H4 (cell line): ENCODE measurements at regions not wholly inside any gene's neighbourhood (a gene's known extent, or its start where the extent isn't known, plus 50 kb on each side); places are given as distances from the start of the nearest gene placed in this dataset.

ENCODE experiments used
- DNase-seq: peaks from one replicate; pipeline ENCODE4 v3.0.0-alpha.2; 2015; ENCODE audit warnings: low spot score

GRCh38 chr5:96245140-96246091 lies 187.6 kb downstream of the PCSK1 start:
- DNase-seq: no peak

DNA sequence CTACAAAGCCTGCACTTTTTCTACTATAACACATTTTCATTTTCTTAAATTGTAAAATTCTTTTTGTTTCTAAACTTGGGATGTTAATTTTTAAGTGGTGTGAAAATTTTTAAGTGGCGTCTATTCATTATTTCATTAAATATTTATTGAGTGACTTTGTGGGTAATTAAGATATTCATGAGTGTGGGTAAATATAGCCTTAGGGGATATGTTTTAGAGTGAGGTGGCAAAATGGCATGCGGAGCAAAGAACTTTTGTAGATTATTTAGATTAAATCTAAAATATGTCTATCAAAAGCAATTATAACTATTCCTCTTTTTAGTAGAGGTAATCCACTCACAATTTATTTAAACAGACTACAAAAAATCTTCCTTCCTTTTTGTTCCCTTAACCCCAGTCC lies 188.4 kb downstream of the PCSK1 start:
- DNase-seq: no peak

DNA sequence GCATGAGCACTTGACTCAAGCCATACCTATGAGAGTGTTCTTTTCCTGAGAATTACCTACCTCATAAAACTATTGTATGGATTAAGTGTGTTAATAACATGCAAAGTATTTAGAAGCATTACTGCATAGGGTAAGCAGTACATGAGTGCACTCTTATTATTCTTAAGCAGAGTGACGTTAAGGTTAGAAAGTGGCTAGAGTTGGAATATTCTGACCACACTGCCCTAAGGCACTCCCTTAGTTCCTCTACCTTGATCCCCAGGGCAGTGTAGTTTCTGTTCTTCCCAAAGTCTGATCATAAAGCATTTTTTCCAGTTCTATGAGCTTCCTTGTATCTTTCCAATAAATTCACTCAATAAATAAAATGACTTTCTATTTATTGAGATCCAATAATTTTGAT lies 189.2 kb downstream of the PCSK1 start:
- no peak for DNase-seq

DNA sequence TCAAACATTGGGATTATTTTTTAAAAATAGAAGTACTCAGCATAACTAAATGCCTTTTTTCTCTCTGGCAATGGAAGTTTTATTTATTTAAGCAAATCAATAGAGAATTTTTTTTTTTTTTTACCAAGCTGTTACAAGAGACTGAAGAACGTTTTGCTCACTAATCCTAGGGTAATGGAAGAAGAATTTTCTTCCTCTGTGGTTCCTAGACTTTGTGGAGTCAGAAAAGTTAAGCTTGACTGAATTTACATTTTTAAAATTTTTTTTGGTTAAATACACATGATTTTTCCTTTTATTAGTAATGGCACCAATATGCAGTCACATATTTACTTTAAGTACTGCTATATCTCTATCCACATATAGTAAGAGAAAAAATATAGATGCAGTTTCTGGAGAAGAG lies 189.8 kb downstream of the PCSK1 start:
- no peak for DNase-seq

DNA sequence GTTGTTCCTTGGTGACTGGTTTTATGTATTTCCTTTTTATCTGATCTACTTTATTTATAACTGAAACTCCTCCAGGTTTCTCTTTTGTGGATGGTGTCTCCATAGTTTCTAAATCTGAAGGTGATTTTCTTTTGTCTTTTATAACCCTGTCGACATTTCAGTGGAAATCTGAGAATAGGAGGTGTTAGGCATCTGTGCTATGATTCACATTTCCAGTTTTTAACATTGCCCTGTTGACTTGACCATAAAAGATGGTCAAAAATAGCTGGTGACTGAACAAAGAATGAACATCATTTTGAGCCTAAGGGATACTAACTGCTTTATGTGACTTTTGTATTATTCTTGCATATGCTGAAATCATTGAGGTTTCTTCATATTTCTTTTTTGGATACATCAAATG lies 190.5 kb downstream of the PCSK1 start:
- DNase-seq: no peak

DNA sequence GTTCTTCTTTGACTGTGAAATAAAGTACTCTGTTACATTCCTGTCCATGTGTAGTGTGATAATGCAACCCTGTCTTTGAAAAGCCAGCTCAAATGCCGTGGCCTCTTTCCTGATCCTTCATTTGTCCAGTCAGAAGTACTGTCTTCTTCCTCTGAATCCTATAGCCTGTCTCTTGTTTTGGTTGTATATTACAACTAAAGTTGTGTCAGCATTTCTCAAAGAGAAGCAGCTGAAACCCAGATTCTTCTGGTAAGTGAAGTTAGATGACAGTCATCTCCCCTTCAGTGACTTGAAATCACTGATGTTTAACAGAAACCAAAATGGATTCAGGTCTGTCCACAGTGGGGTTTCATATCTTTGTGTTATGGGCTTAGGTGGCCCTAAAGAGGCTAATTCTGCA lies 196.2 kb downstream of the PCSK1 start:
- DNase-seq: no peak

DNA sequence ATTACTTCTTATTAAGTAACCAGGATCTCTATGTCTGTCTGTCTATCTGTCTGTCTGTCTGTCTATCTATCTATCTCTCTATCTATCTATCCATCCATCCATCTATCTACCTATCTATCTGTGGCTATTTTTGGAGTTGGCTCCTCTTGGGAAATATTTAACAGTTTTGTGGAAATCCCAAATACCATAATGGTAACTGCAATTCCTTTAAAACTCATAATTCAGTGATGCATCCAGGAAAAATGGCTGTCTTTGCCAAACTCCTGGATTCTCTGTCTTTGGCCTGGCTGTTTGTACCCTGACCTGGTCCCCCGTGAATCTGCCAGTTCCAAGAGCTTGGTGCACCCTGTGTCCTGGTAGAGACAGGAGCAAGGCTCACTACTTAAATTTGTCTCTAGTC lies 197.0 kb downstream of the PCSK1 start:
- no peak for DNase-seq

- no peak for DNase-seq
Observed at GRCh38 chr5:96235008-96235910, 197.8 kb downstream of the PCSK1 start.

DNA sequence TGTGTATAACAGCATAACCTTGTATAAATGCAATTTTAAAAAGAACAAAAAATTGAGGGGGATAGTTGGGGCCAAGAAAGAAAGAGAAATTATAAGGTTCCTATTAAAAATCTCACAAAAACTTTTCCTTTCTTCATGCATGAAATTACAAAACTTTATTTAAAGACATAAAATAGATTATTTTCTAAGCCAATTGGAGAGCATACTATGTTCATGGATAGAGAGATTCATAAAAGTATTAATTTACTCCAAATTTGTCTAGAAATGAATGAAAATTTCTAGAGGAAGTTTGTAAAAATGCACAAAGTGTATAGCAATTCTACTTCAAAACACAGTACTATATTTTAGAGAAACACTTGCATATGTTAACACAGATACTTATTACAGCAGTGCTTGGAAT lies 200.4 kb downstream of the PCSK1 start:
- no peak for DNase-seq

- DNase-seq: no peak
Observed at GRCh38 chr5:96229188-96229587, 203.9 kb downstream of the PCSK1 start.

- no peak for DNase-seq
Observed at GRCh38 chr5:96228408-96228807, 204.6 kb downstream of the PCSK1 start.

GRCh38 chr5:96227957-96228356 lies 205.1 kb downstream of the PCSK1 start:
- DNase-seq: no peak

DNA sequence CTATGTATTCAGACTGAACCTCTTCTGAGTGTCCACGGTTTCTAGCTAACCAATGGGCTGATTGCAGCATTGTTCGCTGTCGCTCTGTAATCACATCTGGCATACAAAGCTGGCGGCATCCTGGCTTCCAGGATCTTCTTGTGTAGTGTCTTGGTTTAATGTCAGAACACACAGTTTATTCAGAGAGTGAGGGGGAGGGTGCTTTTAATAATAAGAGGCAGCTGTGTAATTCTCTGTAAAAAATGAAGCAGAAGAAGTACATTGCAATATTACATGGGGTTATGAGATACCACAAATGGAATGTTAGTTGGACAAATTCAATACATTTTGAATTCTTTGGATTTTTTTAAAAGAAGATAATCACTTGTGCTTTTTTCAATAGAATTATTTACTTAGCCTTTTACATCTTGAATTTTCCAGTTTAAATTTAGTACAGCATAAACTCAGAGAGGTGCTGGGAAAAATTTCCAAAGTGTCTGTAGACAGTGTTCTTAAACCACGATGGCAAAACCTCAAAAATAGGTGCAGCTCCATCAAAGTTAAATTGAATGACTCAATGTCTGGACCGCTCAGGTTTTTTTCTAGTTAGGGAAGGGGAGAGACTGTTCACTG lies 206.0 kb downstream of the PCSK1 start:
- peak; percentile 70 for DNase-seq

GRCh38 chr5:96222129-96222528 lies 210.9 kb downstream of the PCSK1 start:
- no peak for DNase-seq

GRCh38 chr5:96220610-96221390 lies 212.2 kb downstream of the PCSK1 start:
- DNase-seq: peak; percentile 21

GRCh38 chr5:96219580-96220281 lies 213.3 kb downstream of the PCSK1 start:
- DNase-seq: no peak

GRCh38 chr5:96218653-96219052 lies 214.4 kb downstream of the PCSK1 start:
- no peak for DNase-seq

- no peak for DNase-seq
Observed at GRCh38 chr5:96214442-96215197, 218.4 kb downstream of the PCSK1 start.

- DNase-seq: no peak
Observed at GRCh38 chr5:96209829-96210228, 223.2 kb downstream of the PCSK1 start.

DNA sequence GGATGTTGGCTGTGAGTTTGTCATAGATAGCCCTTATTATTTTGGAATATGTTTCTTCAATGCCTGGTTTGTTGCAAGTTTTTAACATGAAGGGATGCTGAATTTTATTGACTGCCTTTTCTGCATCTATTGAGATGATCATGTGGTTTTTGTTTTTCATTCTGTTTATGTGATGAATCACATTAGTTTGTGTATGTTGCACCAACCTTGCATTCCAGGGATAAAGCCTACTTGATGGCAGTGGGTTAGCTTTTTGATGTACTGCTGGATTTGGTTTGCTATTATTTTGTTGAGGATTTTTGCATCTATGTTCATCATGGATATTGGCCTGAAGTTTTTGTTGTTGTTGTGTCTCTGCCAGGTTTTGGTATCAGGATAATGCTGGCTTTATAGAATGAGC lies 225.6 kb downstream of the PCSK1 start:
- no peak for DNase-seq
